Stomach (tissue), 4 donors: ENCODE measurements at regions not wholly inside any gene's neighbourhood (a gene's known extent, or its start where the extent isn't known, plus 50 kb on each side); places are given as distances from the start of the nearest gene placed in this dataset.

ENCODE experiments used
- CTCF ChIP-seq, 7 experiments: fragments of 450-650 bp in 4 of 7; fragments of 200-600 bp in 3 of 7; sonication (generic) in 3 of 7; IDR thresholded peaks; one replicate each; pipeline ENCODE4 v1.5.1; 2016 to 2019; ENCODE audit warnings: antibody characterized with exemption in 7 of 7, control low read depth in 2 of 7, mild to moderate bottlenecking in 1 of 7
- POLR2A ChIP-seq, 4 donors: fragments of 450-650 bp; IDR thresholded peaks; one replicate each; pipeline ENCODE4 v1.6.1; 2016; ENCODE audit warnings: antibody characterized with exemption in 4 of 4, control low read depth in 2 of 4, mild to moderate bottlenecking in 1 of 4, moderate library complexity in 1 of 4
- POLR2AphosphoS5 ChIP-seq, 3 donors: sonication (generic); formaldehyde crosslinking; IDR thresholded peaks; one replicate each; pipeline ENCODE4 v1.6.1; 2016; ENCODE audit warnings: antibody characterized with exemption in 3 of 3

GRCh38 chr4:180363815-180364214, 1879.4 kb upstream of the TENM3 start:
- TF ChIP-seq POLR2A (IDR thresholded peaks at IDR 0.05) (no peak), CTCF (IDR thresholded peaks at IDR 0.05) (no peak), POLR2AphosphoS5 (IDR thresholded peaks at IDR 0.05) (no peak)
